HG03342 (cell line): ENCODE measurements at regions not wholly inside any gene's neighbourhood (a gene's known extent, or its start where the extent isn't known, plus 50 kb on each side); places are given as distances from the start of the nearest gene placed in this dataset.
"Not testable (repeated sequence)": the region's sequence is repeated elsewhere in the genome, so short reads cannot be mapped to it uniquely, and the experiment has no call there.

Source experiments
- ATAC-seq: cut with Tn5 transposase; IDR thresholded peaks from one replicate; pipeline ENCODE4 v1.9.1; 2021; ENCODE audit warnings: mild to moderate bottlenecking, moderate library complexity; ENCODE audit not compliant: unreplicated experiment

GRCh38 chrX:115909017-115909416 lies 261.5 kb upstream of the AGTR2 start:
- no peak for ATAC-seq

GRCh38 chrX:115911967-115912366 lies 258.6 kb upstream of the AGTR2 start:
- ATAC-seq: no peak

- ATAC-seq: peak; percentile 84
Observed at GRCh38 chrX:115912372-115912897, 258.1 kb upstream of the AGTR2 start.

- peak; percentile 41 for ATAC-seq
Observed at GRCh38 chrX:115913575-115913974, 257.0 kb upstream of the AGTR2 start.

GRCh38 chrX:115915625-115916024 lies 254.9 kb upstream of the AGTR2 start:
- ATAC-seq: not testable (repeated sequence)

- ATAC-seq: no peak
Observed at GRCh38 chrX:115929480-115929879, 241.1 kb upstream of the AGTR2 start.

- ATAC-seq: no peak
Observed at GRCh38 chrX:115936008-115936407, 234.5 kb upstream of the AGTR2 start.

GRCh38 chrX:115939070-115939469 lies 231.5 kb upstream of the AGTR2 start:
- peak; percentile 61 for ATAC-seq

GRCh38 chrX:115939636-115940160 lies 230.8 kb upstream of the AGTR2 start:
- no peak for ATAC-seq

GRCh38 chrX:115940348-115940747 lies 230.2 kb upstream of the AGTR2 start:
- ATAC-seq: peak; percentile 7

GRCh38 chrX:115940888-115941332 lies 229.6 kb upstream of the AGTR2 start:
- ATAC-seq: peak; percentile 49

- ATAC-seq: no peak
Observed at GRCh38 chrX:115941388-115941787, 229.2 kb upstream of the AGTR2 start.

- no peak for ATAC-seq
Observed at GRCh38 chrX:115946059-115946458, 224.5 kb upstream of the AGTR2 start.

- ATAC-seq: no peak
Observed at GRCh38 chrX:115948018-115948923, 222.3 kb upstream of the AGTR2 start.

GRCh38 chrX:115949900-115950822 lies 220.4 kb upstream of the AGTR2 start:
- ATAC-seq: no peak

GRCh38 chrX:115952417-115953092 lies 218.0 kb upstream of the AGTR2 start:
- ATAC-seq: no peak

- ATAC-seq: no peak
Observed at GRCh38 chrX:115957862-115958490, 212.6 kb upstream of the AGTR2 start.

GRCh38 chrX:115958687-115959359 lies 211.7 kb upstream of the AGTR2 start:
- no peak for ATAC-seq

- ATAC-seq: no peak
Observed at GRCh38 chrX:115960440-115961084, 210.0 kb upstream of the AGTR2 start.
